AML-193 (cell line): ENCODE measurements at regions not wholly inside any gene's neighbourhood (a gene's known extent, or its start where the extent isn't known, plus 50 kb on each side); places are given as distances from the start of the nearest gene placed in this dataset.
A peak's percentile ranks its signal among the peaks of the same experiment; 100 is the strongest.

ENCODE experiments used
- DNase-seq, 2 experiments: peaks; one replicate each; lab custom pipeline; 2025; lab: John Stamatoyannopoulos, UW

GRCh38 chr13:42658019-42658418, 84.1 kb downstream of the TNFSF11 start:
- DNase-seq: no peak

DNA sequence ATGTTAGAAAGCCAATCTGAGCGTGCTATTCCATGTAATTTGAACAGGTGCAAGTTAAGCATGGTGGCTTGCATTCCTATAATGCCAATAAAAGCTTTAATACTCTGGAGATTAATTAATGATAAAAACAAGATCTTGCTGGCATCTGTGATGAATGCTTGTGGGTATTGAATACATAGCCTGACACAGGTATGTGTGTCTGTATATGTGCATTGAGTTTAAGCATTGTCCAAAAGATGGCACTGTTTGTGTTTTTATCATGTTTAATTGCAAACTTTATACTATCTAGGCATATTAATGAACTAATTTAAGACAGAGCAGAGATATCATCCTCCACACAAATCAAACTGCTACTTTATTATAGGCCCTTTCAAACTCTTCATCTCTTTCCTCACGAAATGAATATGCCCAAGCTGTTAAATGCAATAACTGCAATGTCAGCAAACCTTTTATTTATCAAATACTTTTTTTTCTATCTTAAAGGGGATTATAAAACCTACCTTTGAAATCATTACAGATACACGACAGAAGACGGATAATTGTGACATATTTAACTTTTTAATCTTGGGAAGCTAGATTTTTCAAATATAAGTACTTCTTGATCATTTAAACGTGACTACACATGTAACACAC, 86.5 kb downstream of the TNFSF11 start:
- DNase-seq: no peak

DNA sequence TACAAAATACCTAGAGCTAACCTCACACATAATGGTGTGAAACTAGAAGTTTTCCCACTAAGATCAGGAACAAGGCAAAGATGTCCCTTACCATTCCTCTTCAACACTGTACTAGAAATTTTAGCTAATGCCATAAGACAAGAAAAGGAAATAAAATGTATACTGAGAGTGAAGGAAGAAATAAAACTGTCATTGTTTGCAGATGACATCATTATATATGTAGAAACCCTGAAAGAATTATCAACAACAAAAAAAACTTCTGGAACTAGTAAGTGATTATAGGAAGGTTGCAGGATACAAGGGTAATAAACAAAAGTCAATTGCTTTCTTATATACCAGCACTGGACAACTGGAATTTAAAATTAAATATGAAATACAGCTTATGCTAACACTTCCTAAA, 93.7 kb downstream of the TNFSF11 start:
- DNase-seq: no peak

GRCh38 chr13:42671502-42671901, 97.5 kb downstream of the TNFSF11 start:
- no peak for DNase-seq

DNA sequence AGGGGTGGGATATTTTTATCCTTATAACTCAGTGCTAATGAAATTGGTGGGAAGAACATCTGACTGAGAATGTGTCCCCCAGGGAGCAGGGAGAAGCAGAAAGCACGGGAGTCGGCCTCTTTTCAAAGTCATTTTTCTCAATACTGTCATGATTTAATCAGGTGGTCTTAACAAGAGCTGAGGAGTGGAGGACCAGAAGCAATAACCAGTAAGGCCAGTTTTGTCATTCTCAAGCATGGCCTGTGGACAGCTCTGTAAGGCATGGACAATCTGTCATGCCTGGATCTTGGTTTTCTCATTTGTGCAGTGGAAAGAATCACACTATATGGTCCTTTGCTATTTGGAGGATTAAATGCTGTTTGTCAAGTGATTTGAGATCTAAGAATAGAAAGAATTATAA, 99.7 kb downstream of the TNFSF11 start:
- DNase-seq: no peak

- no peak for DNase-seq
These were observed 100.6 kb upstream of the FAM216B start for GRCh38 chr13:42680748-42681147.

DNA sequence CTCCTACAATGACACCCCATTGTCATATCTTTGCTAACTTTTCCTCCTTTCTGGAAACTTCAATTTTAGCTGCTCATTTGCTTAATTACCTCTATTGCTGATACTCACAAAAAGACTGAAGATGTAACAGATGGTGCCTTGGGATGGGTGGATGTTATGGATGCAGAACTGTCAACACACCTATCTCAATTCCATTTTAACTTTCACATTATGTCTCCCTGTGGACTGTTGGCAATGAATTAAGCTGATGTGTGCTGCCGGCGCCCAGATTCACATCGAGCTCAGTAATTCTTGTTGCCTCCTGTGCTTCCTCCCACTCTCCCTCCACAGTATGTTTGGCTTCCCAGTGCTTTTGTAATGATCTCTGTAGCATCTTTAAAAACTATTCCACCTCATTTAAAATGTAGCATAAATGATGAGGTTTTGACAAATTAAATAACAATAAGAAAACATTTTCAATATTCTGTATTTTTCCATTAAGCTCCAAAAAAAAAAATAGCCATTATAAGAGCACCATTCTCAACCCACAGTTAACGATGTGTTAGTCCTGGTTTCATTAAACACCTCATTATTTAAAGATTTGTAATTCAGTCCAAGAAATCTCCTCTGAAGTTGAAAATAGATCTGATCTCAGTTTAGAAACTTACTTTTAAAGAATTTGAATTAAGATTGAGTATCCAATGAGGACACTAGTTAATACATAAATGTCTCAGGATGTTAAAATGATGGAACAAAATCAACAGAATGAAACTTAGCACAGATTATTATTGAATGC, 99.9 kb upstream of the FAM216B start:
- DNase-seq: no peak

DNA sequence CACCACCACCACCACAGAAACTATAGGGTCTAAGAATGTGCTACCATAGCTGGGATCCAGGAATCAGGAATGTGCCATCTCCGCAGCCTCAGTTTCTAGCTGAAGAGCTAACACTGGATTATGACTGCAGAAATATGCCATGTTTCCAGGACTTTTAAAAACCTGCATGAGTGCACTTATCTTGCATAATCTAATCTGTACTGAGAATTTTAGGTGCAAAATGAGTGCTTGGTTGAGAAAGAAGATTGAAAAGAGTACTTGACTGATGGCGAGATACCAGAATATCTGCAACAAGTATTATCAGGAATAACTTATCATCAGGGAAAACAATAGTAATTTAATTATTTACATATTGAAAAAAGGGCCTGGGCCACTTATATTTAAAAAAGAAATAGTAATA, 97.2 kb upstream of the FAM216B start:
- no peak for DNase-seq

DNA sequence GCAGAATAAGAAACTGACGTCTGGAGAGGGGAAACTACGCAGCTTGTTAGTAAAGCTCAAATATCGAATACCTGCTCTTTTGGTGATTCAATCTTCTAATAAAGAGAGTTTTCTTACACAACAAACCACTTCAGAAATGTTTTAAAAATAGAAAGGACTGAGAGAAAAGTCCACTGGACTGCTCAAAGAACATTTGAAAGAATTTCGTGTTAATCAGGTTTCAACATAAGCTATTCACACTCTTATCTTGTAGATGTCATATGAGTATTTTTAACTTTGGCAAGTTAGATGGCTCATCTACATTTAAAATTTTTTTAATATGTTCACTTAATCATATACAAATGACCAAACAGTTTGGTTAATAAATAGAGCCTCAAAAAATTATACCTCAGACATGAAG, 95.6 kb upstream of the FAM216B start:
- no peak for DNase-seq

DNA sequence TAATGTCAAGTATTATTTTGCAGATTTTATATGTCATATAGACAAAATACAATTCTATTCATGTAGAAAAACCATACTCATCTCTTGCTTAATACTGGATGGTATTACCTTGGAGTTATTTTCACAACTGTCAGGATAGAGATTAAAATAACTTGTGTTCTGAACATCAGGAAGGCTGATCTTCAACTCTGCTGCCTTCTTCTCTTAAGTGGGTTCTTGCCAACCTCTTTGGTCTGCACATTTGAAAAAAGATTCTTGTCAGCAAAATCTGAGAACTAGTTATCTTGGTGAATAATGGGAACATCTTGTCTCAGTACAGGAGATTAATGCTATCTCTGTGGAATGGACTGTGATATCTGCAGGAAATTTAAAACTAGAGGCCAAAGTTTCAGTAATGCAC, 95.2 kb upstream of the FAM216B start:
- no peak for DNase-seq

- DNase-seq: no peak
These were observed 92.6 kb upstream of the FAM216B start for GRCh38 chr13:42688821-42689220.

DNA sequence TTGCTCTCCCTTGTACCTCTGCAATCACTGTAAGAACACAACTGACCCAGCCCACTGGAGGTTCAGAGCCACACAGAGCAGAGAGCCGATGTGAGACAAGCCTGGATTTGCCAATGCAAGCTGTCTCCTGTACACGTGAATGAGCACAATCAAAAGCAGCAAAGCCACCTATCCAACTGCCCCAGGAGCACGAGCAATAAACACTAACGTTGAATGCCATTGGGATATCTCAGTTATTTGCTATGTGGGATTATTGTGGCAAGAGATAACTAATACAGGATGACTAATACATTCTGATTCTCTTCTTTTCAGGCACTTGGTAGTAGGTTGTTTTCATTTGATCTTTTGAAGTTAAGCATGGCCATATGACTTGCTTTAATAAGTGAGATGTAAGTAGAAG, 85.2 kb upstream of the FAM216B start:
- DNase-seq: no peak

DNA sequence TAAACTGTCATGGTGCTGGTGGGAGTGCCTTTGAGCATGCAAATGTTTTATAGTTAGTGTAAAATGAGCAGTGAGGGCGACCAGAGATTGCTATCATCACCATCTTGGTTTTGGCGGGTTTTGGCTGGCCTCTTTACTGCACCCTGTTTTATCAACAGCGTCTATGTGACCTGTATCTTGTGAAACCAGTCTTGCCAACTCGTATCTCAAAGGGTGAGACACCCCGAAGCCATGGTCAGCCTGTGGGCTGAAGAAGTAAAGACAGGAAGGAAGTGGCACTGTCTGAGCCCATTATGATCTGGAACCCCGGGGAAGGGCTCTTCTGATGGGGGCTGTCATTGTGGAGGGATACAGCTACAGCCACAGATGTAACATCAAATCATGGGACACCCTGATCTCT, 81.5 kb upstream of the FAM216B start:
- DNase-seq: no peak

GRCh38 chr13:42702716-42703115, 78.7 kb upstream of the FAM216B start:
- no peak for DNase-seq

GRCh38 chr13:42703740-42704139, 77.6 kb upstream of the FAM216B start:
- DNase-seq: no peak

- DNase-seq: no peak
These were observed 75.1 kb upstream of the FAM216B start for GRCh38 chr13:42706286-42706685.

GRCh38 chr13:42707048-42707447, 74.3 kb upstream of the FAM216B start:
- DNase-seq: no peak

- no peak for DNase-seq
These were observed 73.8 kb upstream of the FAM216B start for GRCh38 chr13:42707586-42707985.

DNA sequence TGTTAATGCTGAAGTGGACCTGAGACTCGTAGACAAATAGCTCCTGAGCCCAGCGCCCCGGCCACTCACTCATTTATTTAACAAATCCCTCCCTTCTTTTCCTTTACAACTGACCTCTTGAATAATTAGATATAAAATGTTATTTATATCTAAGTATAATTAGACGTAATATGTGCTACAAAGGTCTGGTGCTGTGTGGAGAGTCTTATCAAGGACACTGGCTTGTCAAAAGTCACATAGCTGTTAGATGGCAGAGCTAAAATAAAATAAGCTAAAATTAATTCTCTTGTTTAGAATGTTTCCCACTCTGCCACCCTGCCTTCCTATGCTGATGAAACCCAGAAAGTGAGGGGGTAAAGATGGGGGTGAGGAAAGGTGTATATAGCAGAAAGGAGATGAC, 73.0 kb upstream of the FAM216B start:
- no peak for DNase-seq

GRCh38 chr13:42709276-42709675, 72.1 kb upstream of the FAM216B start:
- DNase-seq: no peak

GRCh38 chr13:42715909-42716308, 65.5 kb upstream of the FAM216B start:
- no peak for DNase-seq

GRCh38 chr13:42717176-42717575, 64.2 kb upstream of the FAM216B start:
- no peak for DNase-seq

DNA sequence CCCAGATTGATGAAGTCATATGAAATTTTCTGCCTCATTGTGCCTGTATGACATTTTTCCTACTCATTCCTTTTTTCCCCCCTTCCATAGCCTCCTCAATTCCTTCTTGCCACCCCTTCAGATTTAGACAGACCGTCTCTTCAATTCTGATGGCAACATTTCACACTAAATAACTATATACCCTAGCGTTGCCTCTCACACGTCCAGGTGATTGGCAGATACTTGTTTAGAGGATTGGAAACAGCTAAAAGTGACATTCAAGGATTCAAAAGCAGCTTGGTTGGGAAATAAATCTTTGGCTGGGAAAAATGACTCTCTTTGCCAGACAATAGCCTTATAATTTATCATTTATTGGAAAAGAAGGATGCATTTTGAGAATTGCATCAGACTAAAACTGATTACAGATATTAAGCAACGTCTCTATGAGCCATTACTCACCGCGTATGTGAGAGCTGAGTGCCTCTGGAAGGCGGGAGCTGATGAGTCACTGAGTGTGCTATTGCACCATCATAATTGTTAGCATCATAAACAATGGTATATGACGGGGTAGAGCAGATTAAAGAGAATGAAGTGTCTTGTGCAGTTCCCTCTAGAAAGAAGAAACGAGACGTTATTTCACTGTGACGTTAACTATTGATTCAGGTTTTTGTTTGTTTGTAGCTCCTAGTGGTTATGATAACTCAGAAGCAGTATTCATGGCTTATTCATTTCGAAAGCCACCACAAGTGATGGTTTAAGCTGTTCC, 61.1 kb upstream of the FAM216B start:
- DNase-seq: peak in 1 of 2 experiments; percentile 20
